ENCODE measurements at regions not wholly inside any gene's neighbourhood (a gene's known extent, or its start where the extent isn't known, plus 50 kb on each side); places are given as distances from the start of the nearest gene placed in this dataset.

DNA sequence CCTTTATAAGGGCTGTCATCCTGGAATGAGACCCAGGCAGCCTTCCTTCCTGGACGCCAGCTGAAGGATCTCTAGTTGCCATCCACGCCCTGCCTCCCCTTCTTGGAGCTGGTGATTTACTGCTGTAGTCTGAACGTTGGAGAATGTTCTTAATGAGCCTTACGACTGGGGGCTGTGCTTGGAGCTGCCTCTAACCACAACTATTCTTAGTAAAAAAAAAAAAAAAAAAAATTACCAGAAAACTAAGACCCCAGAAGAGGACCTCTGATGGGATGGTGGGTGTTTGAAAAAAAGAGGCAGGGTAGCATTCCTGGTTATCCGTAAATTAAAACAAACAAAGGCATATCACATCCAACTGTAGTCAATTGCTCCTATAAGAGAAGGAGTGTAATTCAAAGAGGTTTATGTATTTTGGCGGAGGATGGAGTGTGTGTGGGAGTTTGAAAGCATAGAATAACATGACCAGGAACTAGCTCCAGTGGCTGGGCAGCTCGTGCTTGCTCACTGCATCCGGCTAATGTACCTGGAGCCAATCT, 105.4 kb downstream of the QPCT start:
- no peak overlapping the region for H3K27ac ChIP-seq
- H3K4me3 ChIP-seq (IDR thresholded peaks at IDR 0.05; ENCODE audit: insufficient read depth, low read depth, low read length) = no peak overlapping the region
- no peak overlapping the region for H3K9ac ChIP-seq
- H3K4me2 ChIP-seq = no peak overlapping the region
- no peaks in the 10 kb centered on the region for H3K27me3 ChIP-seq (ENCODE audit: insufficient read depth, low read depth)
- H2AFZ ChIP-seq (ENCODE audit: low read depth) = no peak overlapping the region
- no peaks in the 10 kb centered on the region for H3K79me2 ChIP-seq (ENCODE audit: insufficient read depth, low read depth)
- TF ChIP-seq, protein P1, sequence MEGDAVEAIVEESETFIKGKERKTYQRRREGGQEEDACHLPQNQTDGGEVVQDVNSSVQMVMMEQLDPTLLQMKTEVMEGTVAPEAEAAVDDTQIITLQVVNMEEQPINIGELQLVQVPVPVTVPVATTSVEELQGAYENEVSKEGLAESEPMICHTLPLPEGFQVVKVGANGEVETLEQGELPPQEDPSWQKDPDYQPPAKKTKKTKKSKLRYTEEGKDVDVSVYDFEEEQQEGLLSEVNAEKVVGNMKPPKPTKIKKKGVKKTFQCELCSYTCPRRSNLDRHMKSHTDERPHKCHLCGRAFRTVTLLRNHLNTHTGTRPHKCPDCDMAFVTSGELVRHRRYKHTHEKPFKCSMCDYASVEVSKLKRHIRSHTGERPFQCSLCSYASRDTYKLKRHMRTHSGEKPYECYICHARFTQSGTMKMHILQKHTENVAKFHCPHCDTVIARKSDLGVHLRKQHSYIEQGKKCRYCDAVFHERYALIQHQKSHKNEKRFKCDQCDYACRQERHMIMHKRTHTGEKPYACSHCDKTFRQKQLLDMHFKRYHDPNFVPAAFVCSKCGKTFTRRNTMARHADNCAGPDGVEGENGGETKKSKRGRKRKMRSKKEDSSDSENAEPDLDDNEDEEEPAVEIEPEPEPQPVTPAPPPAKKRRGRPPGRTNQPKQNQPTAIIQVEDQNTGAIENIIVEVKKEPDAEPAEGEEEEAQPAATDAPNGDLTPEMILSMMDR (conservative IDR thresholded peaks at IDR 0.05; ENCODE audit: low read depth, low read length) = no peak
- no peaks in the 10 kb centered on the region for H3K4me1 ChIP-seq (ENCODE audit: low read depth, poor library complexity, severe bottlenecking)
- H3K36me3 ChIP-seq (ENCODE audit: insufficient read depth) = no peaks in the 10 kb centered on the region
- no peaks in the 10 kb centered on the region for H4K20me1 ChIP-seq (ENCODE audit: insufficient read depth)

DNA sequence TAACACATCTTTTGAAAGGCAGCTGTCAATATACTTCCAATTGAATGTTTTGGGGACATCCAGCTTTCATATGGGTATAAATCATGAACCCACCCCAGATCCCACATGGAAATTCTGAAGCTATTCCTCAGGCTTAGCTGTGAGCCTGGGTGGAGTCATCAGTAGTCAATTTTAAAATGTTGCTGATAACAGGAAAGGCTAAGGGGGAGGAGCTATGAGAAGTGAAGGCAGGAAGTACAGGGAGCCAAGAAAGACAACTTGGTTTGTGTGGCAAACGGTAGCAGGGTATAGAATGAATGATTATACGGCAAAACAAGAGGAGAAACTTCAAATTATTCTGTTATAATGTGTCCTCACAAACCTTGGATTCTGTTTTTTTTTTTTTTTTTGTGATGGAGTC, 108.6 kb downstream of the QPCT start:
- Histone ChIP-seq H3K9ac (no peak overlapping the region), H3K36me3 (ENCODE audit: insufficient read depth) (no peaks in the 10 kb centered on the region), H3K27ac (no peak overlapping the region), H2AFZ (ENCODE audit: low read depth) (no peak overlapping the region), H3K4me2 (no peak overlapping the region), H3K4me3 (IDR thresholded peaks at IDR 0.05; ENCODE audit: insufficient read depth, low read depth, low read length) (no peak overlapping the region), H3K27me3 (ENCODE audit: insufficient read depth, low read depth) (no peaks in the 10 kb centered on the region), H4K20me1 (ENCODE audit: insufficient read depth) (no peaks in the 10 kb centered on the region), H3K79me2 (ENCODE audit: insufficient read depth, low read depth) (no peaks in the 10 kb centered on the region), H3K4me1 (ENCODE audit: low read depth, poor library complexity, severe bottlenecking) (no peaks in the 10 kb centered on the region)
- TF ChIP-seq, protein P1 (conservative IDR thresholded peaks at IDR 0.05; ENCODE audit: low read depth, low read length) = no peak

DNA sequence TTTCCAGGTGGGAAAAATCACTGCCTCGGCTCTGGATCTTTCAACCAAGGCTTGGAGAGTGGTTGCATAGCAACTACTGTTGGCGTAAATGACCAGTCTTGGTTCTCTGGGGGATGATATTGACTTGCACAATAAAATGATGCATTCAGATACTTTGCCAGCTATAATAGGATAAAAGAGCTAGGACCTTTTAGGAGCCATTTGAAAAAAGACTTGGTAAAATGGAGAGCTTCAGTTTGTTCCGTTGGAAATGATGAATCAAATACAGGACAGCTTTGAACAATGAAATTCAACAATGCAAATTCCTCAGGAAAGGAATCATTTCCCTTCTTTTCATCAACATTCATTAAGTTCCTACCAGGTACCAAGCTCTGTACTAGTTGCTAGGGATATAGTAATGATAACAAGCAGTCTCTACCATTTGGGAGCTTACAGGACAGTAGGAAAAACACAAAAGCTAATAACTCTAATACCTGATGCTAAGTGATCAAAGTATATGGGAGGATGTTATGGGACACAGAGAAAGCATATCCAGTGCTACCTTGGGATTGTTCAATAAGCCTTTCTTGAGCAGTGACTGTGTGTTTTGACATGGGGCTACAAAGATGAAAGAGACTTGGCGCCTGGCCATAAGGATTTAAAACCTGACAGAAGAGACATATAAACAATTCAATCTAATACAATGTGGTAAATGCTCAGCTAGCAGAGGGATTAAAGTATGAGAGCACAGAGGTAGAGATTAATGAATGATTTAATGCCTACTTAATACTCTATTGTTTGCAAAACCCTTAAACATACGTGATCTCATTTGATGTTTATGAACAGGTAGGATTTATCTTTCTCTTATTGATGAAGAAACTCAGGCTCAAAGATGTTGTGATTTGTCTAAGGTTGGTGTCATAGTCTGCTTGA, 110.7 kb downstream of the QPCT start:
- H3K36me3 ChIP-seq (ENCODE audit: insufficient read depth) = no peaks in the 10 kb centered on the region
- H2AFZ ChIP-seq (ENCODE audit: low read depth) = no peak overlapping the region
- no peak overlapping the region for H3K9ac ChIP-seq
- H3K4me2 ChIP-seq = no peak overlapping the region
- H3K4me3 ChIP-seq (IDR thresholded peaks at IDR 0.05; ENCODE audit: insufficient read depth, low read depth, low read length) = no peak overlapping the region
- no peaks in the 10 kb centered on the region for H3K79me2 ChIP-seq (ENCODE audit: insufficient read depth, low read depth)
- H3K27ac ChIP-seq = no peak overlapping the region
- no peaks in the 10 kb centered on the region for H4K20me1 ChIP-seq (ENCODE audit: insufficient read depth)
- TF ChIP-seq, protein P1 (conservative IDR thresholded peaks at IDR 0.05; ENCODE audit: low read depth, low read length) = no peak
- no peaks in the 10 kb centered on the region for H3K27me3 ChIP-seq (ENCODE audit: insufficient read depth, low read depth)
- peaks cover 14% of the 10 kb centered on the region for H3K4me1 ChIP-seq (ENCODE audit: low read depth, poor library complexity, severe bottlenecking)

DNA sequence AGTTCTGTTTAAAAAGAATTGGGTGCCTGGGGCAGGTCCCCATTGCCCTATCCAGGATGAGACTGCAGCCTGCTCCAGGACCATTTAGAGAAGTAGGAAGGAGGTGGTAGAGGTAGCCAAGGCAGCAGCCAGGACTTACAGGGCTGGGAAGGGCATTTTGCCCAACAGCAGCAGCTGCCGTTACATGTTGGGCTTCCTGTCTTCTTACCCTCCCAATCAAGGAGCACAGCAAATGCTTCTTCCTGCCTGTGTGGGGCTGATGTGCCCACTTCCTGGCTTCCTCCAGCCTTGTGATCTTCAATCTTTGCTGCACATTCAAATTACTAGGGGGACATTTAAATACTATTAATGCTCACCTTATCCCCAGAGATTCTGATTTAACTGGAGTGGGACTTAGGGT, 112.0 kb downstream of the QPCT start:
- Histone ChIP-seq H3K79me2 (ENCODE audit: insufficient read depth, low read depth) (no peaks in the 10 kb centered on the region), H3K36me3 (ENCODE audit: insufficient read depth) (no peaks in the 10 kb centered on the region), H3K4me3 (IDR thresholded peaks at IDR 0.05; ENCODE audit: insufficient read depth, low read depth, low read length) (no peak overlapping the region), H3K27ac (no peak overlapping the region), H3K9ac (no peak overlapping the region), H3K4me2 (no peak overlapping the region), H3K27me3 (ENCODE audit: insufficient read depth, low read depth) (no peaks in the 10 kb centered on the region), H2AFZ (ENCODE audit: low read depth) (no peak overlapping the region), H4K20me1 (ENCODE audit: insufficient read depth) (no peaks in the 10 kb centered on the region), H3K4me1 (ENCODE audit: low read depth, poor library complexity, severe bottlenecking) (peaks cover 20% of the 10 kb centered on the region)
- TF ChIP-seq, protein P1 (conservative IDR thresholded peaks at IDR 0.05; ENCODE audit: low read depth, low read length) = no peak
